HG03378 (cell line): ENCODE measurements at regions not wholly inside any gene's neighbourhood (a gene's known extent, or its start where the extent isn't known, plus 50 kb on each side); places are given as distances from the start of the nearest gene placed in this dataset.
A peak's percentile ranks its signal among the peaks of the same experiment; 100 is the strongest.

ENCODE experiments used
- ATAC-seq: cut with Tn5 transposase; IDR thresholded peaks from one replicate; pipeline ENCODE4 v1.9.1; 2021; ENCODE audit warnings: mild to moderate bottlenecking, moderate library complexity; ENCODE audit not compliant: unreplicated experiment

DNA sequence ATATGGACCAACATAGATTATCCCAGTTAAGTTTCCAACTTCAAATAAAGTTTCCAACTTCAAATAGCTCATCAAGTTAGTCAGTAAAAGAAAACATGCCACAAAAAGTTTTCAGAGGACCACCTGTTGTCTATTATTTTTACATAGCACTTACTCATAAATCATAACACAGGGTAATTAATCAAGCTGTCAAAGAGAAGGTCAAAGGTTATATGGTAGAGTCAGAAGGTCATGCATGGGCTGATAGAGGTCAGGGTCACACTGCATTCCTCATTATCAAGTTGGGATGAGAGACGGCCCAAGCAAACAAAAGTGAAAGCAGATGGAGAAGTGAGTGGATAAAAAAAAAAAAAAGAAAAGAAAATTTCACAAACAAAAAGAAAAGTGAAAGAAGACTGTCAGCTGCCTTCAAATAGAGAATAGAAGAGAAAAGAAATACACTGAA is 145.5 kb upstream of the POU5F2 start:
- no peak for ATAC-seq

GRCh38 chr5:93886098-93886806 is 144.9 kb upstream of the POU5F2 start:
- ATAC-seq, result no peak

GRCh38 chr5:93884254-93884653 is 142.9 kb upstream of the POU5F2 start:
- ATAC-seq, result no peak

- ATAC-seq, result no peak
These were observed 142.1 kb upstream of the POU5F2 start for GRCh38 chr5:93883459-93883858.

GRCh38 chr5:93875693-93876092 is 134.3 kb upstream of the POU5F2 start:
- ATAC-seq, result no peak

- peak; percentile 79 for ATAC-seq
These were observed 133.1 kb upstream of the POU5F2 start for GRCh38 chr5:93874491-93874890.

DNA sequence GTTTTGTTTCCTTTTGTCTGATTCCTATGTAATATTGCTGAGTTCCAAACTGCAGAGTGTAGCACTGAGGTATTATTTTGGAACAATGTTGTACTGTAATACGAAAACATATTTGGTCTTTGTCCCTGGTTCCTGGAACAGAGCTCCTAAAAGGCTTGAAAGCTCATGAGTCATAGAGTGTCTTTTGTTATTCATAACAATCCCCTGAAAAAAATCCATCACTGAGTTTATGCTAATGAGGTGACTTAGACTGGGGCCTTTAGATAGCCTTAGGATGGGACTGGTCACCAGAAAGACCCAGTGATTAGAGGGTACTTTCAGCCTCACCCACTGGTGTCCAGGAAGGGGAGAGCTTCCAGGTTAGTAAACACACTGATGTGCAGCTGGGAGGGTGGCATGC is 132.7 kb upstream of the POU5F2 start:
- ATAC-seq, result peak; percentile 79

DNA sequence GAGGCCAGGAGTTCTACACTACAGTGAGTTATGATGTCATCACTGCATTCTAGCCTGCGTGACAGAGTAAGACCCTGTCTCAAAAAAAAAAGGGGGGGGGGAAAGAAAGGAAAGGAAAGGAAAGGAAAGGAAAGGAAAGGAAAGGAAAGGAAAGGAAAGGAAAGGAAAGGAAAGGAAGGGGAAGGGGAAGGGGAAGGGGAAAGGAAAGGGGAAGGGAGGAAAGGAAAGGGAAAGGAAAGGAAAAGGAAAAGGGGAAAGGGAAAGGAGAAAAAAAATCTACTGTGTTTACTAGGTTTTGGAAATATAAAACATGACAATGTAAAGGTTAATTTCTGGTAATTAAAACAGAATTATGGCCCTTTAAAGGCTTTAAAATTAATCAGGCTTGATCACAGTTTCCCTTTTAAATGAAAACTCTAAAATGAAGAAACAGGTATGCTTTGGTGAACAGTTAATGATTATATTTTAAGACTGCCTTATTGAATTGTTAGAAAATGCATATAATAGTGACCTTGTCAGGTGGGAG is 131.9 kb upstream of the POU5F2 start:
- no peak for ATAC-seq

DNA sequence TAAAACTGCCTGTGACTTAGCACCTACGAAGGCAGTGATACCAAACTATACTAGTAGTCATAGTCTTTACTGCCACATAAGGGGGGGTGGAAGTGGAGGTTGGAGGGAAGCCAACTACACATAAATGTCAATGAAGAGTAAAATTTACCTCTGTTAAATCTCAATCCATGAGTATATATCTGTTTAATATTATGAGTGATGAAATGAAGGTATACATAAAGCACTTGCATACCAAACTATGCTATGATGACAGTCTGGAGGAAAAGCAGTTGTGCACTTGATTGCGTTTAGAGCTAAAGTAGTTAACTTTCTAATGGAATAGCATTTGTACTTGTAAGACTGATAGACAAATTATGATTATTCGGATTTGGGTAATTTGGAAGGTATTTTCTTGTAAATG is 129.2 kb upstream of the POU5F2 start:
- ATAC-seq, result no peak

GRCh38 chr5:93868851-93869250 is 127.5 kb upstream of the POU5F2 start:
- no peak for ATAC-seq

GRCh38 chr5:93850311-93850710 is 108.9 kb upstream of the POU5F2 start:
- ATAC-seq, result no peak

DNA sequence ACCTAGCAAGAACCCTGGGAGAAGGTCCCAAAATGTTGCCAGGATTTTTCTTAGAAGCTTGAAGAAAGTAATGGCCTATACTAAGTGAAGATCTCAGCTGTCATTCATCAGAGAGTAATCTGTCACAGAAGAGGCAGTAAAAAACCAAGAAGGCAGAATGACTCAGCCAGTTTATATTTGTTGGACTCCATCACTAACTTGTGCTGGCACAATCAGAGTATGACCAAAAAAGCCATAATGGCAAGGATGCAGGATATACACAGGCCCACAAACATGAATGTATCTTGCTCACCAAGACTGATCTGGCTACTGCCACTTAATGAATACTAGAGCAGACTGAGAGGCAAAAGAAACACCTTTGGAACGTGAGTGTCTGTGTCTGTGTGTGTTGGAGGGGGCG is 104.0 kb upstream of the POU5F2 start:
- ATAC-seq, result no peak

DNA sequence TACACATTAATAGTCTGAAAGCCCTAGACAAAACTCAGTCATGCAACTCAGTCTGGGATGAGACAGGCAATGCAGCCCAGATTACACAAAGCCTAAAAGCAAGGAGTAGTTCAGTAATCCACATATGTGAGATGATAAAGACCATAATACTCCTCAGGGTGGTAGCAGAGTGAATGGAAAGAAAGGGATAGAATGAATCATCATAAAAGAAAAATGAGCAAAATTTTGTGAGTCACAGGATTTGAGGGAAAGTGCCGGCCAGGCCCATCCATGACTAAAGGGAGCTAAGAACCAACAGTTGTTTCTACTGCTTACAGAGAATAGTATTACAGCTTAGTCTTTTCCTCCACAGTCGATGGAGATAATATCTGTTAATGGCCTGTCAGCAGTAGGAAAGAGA is 90.0 kb upstream of the POU5F2 start:
- no peak for ATAC-seq

DNA sequence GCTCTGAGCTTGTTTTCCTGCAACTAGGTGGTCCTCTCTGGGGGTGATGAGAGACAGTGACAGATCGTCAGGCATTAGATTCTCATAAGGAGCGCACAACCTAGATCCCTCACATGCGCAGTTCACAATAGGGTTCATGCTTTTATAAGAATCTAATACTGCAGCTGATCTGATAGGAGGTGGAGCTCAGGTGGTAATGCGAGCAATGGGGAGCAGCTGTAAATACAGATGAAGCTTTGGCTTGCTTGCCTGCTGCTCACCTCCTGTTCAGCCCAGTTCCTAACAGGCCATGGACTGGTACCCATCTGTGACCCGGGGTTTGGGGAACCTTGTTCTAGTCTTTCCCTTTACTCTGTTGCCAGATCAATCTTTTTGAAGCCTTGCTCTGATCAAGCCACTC is 89.5 kb upstream of the POU5F2 start:
- ATAC-seq, result no peak

GRCh38 chr5:93829346-93829745 is 87.9 kb upstream of the POU5F2 start:
- no peak for ATAC-seq

DNA sequence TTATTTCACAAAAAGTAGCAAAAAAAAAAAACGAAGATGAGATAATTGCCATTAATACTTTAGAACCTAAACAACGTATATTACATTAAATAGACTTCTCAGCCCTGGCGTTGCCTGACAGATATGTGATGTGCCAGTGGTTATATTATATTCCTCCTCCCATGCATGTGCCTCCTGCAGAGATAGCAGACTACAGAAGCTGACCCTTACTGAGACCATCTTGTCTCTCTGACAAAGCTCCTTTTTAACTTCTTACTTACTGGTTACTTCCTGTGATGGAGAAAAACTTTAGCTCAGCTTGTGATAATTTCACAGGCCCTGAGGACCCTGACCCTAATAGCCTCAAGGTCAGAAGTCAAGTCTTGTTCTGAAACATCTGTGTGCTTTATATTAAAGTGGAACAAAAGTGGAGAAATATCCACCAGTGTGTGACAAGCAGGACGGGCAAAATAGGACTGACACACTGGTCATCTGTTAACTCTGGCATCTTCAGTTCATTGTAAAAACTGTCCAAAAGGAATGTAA is 80.6 kb upstream of the POU5F2 start:
- ATAC-seq, result no peak

DNA sequence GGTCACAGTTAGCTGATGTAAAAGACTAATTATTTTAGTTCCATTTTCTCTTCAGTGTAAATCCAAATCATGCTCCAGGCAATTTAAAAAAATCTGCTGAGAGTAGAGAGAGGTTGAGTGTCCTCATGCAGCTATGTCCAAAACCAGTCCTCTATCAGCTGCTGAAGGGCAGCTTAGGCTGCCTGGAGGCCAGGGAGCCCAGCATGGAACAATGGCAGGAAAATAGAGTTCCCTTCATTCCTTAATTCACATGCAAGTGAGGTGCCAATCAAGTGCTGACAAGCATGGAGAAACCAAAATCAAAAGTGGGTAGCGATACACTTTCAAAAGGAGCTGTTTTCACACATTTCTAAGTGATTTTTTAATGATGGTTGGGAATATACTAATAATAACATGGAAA is 78.3 kb upstream of the POU5F2 start:
- no peak for ATAC-seq

GRCh38 chr5:93810780-93811179 is 69.4 kb upstream of the POU5F2 start:
- ATAC-seq, result no peak

DNA sequence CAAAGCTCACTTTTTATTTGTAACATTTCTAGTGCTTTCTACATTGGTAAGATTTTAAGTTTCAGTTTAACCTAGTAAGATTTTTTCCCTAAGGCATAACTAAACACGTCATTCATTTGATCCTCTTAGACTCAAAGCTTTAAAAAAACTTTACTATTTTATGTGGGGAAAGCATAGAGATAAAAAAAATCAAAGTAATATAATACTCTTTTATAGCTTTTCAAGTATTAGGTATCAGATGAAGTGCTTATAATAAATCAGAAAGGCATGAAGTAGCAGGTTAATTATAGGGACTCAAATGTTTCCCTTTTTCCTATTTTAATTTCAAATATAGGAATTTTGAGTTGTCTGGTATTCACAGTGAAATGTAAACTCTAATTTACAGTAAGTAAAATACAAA is 68.0 kb upstream of the POU5F2 start:
- no peak for ATAC-seq

GRCh38 chr5:93807846-93808245 is 66.4 kb upstream of the POU5F2 start:
- no peak for ATAC-seq

DNA sequence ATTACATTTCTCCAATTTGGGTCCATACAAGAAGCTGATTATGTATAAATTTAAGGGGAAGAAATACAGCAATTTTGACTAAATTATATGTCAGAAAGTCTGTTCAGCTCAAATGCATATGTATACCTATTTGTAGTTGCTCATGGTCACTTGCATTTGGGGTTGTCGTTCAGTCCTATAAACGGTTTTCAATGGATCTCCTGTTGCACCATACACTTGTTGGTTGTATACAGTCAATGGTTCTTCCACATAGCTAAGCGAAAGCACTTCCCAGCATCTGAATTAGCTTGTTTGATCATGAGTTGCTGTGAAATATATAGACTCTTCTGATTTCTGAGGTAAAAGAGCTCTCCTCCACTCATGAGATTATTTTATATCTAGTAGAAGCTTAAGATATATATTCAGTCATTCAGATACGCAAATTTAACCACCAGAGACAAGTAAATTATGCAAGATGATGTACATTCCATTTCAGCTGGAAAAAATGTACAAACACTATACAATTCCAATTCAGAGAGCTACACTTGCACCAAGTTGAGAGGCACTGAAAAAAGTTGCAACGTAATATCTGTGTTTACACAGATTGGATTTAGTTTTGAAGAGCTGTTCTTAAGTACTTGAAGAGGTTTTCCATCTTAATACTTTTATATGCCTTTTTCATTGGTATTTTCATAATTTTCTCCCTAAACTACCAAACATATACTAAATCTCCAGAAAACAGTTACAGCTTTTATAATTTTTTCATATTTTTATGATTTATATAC is 64.4 kb upstream of the POU5F2 start:
- no peak for ATAC-seq
